Endothelial cell (in vitro differentiated cells): ENCODE measurements at regions not wholly inside any gene's neighbourhood (a gene's known extent, or its start where the extent isn't known, plus 50 kb on each side); places are given as distances from the start of the nearest gene placed in this dataset.
A peak's percentile ranks its signal among the peaks of the same experiment; 100 is the strongest.

Source experiments
- DNase-seq: peaks from one replicate; pipeline ENCODE4 v3.0.0; 2021; ENCODE audit warnings: low spot score
- H3K27ac Mint-ChIP-seq: one replicate; pipeline ENCODE4 v1.8.0; 2021; ENCODE audit warnings: mixed read lengths, inconsistent platforms; ENCODE audit not compliant: unreplicated experiment
- H3K27me3 Mint-ChIP-seq: one replicate; pipeline ENCODE4 v1.8.0; 2021; ENCODE audit warnings: mild to moderate bottlenecking, moderate library complexity, mixed read lengths, inconsistent platforms; ENCODE audit not compliant: unreplicated experiment
- H3K36me3 Mint-ChIP-seq: one replicate; pipeline ENCODE4 v1.8.0; 2021; ENCODE audit warnings: mild to moderate bottlenecking, low read depth, mixed read lengths, inconsistent platforms; ENCODE audit not compliant: unreplicated experiment
- H3K4me1 Mint-ChIP-seq: one replicate; pipeline ENCODE4 v1.8.0; 2021; ENCODE audit warnings: mild to moderate bottlenecking, mixed read lengths, inconsistent platforms; ENCODE audit not compliant: unreplicated experiment
- H3K4me3 Mint-ChIP-seq: one replicate; pipeline ENCODE4 v1.8.0; 2021; ENCODE audit warnings: mild to moderate bottlenecking, mixed read lengths, inconsistent platforms; ENCODE audit not compliant: unreplicated experiment
- H3K9me3 Mint-ChIP-seq: one replicate; pipeline ENCODE4 v1.8.0; 2021; ENCODE audit warnings: mixed read lengths, inconsistent platforms; ENCODE audit not compliant: unreplicated experiment
- TF ChIP-seq, protein P1 (sequence below): fragments of 200-600 bp; sonication (generic); IDR thresholded peaks from one replicate; pipeline ENCODE4 v1.5.0; 2021; ENCODE audit warnings: antibody characterized with exemption; ENCODE audit not compliant: unreplicated experiment

DNA sequence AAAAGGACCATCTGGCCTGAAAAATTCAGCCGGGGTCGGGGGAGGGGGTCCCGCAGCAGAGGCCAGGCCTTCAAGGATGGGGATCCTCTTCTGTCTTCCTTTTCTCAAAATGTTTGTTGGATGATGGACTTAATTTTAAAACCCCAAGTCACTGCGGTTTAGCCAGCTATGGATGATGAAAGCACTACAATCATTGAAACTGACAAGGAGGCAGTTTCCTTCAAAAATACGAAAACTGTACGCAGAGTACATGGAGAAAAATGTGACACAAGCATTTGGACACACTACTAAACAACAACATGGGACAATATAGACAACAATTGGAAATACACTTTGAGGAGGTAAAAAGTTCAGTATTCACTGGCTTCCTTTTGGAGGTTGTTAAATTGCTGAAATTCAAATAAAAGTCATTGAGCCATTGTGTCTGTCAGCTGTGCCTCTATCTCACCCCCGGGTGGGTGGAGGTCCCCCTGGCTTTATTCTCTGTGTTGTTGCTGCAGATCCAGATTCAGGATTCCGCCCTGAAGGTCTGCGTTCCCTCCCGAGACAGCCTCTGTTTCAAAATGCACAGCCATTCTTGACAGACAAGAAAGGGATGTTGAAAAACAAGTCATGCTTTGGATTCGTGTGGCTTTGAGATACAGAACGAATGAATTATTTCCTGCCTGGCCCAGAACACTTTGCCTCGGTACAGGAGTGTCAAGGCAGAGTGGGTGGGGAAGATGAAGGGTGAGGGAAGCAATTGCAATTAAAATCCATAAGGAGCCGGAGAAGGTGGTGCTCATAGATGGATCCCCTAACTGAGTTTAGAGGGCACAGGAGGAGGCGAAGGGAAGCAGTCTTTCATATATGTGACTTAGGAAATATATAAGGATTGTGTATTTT lies 118.2 kb downstream of the TTLL2 start:
- peaks cover 19% of the 10 kb centered on the region for H3K4me1 Mint-ChIP-seq
- TF ChIP-seq, protein P1, sequence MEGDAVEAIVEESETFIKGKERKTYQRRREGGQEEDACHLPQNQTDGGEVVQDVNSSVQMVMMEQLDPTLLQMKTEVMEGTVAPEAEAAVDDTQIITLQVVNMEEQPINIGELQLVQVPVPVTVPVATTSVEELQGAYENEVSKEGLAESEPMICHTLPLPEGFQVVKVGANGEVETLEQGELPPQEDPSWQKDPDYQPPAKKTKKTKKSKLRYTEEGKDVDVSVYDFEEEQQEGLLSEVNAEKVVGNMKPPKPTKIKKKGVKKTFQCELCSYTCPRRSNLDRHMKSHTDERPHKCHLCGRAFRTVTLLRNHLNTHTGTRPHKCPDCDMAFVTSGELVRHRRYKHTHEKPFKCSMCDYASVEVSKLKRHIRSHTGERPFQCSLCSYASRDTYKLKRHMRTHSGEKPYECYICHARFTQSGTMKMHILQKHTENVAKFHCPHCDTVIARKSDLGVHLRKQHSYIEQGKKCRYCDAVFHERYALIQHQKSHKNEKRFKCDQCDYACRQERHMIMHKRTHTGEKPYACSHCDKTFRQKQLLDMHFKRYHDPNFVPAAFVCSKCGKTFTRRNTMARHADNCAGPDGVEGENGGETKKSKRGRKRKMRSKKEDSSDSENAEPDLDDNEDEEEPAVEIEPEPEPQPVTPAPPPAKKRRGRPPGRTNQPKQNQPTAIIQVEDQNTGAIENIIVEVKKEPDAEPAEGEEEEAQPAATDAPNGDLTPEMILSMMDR = no peak
- H3K27me3 Mint-ChIP-seq = peaks cover 5% of the 10 kb centered on the region
- no peak for DNase-seq
- H3K4me3 Mint-ChIP-seq = no peak overlapping the region
- H3K27ac Mint-ChIP-seq = peak overlapping the region; percentile 22
- H3K36me3 Mint-ChIP-seq = no peaks in the 10 kb centered on the region
- no peaks in the 10 kb centered on the region for H3K9me3 Mint-ChIP-seq

DNA sequence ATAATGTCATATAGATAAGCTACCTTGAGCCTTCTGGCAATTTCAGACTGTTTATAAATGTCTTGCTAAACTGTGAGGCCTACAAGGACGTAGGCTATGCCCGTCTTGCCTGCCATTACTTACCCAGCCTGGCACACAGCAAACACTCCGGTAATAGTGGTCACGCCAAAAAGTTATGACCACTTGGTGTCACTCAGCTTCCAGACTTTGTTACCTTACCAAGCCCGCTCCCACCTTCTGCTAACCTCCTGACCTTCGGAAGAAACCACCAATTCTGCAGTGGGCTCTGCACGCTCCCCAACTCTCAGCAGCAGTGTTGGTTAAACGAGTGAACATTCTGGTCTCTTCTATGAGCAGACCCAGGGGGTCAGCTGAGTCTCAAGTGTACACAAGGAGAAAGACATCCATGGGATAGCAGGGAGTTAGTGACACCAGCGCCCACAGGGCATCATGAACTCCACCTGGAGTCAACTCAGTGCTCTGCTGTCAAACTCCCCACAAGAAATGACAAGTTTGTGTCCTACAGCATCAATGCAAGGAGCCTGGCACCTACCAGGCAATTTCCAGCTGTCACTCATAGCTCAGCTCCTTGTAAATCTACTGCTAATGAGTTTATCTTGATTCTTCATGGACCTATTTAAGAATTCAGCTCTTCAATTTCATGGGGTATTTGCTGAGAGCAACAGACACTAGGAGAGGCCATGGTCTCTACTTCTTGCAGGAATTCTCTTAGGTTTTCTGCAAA lies 119.9 kb downstream of the TTLL2 start:
- H3K36me3 Mint-ChIP-seq = no peaks in the 10 kb centered on the region
- no peak overlapping the region for H3K4me3 Mint-ChIP-seq
- H3K9me3 Mint-ChIP-seq = no peaks in the 10 kb centered on the region
- H3K27me3 Mint-ChIP-seq = peaks cover 2% of the 10 kb centered on the region
- H3K27ac Mint-ChIP-seq = no peak overlapping the region
- H3K4me1 Mint-ChIP-seq = peaks cover 19% of the 10 kb centered on the region
- TF ChIP-seq, protein P1 = no peak
- DNase-seq = no peak

DNA sequence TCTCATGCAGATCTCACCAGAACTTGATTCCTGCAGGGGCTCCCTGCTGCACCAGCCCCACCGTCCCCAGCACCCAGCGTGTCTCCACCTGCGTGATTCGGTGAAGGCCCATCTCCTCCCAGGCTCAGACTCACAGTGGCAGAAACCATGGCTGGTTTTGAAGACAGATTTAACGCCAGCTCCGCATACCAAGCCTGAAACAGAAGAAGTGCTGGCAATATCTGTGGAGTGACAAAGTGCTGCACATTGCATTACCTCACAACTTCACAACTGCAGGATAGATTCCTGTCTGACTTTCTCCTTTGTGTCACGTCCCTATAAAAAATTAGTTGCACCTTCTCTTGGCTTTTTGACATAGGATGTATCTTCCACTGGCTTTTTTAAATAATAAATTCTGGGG lies 120.7 kb downstream of the TTLL2 start:
- Mint-ChIP-seq H3K27me3 (peaks cover 2% of the 10 kb centered on the region), H3K4me1 (peaks cover 19% of the 10 kb centered on the region), H3K4me3 (no peak overlapping the region), H3K9me3 (no peaks in the 10 kb centered on the region), H3K27ac (no peak overlapping the region), H3K36me3 (no peaks in the 10 kb centered on the region)
- no peak for DNase-seq
- TF ChIP-seq, protein P1 = no peak

DNA sequence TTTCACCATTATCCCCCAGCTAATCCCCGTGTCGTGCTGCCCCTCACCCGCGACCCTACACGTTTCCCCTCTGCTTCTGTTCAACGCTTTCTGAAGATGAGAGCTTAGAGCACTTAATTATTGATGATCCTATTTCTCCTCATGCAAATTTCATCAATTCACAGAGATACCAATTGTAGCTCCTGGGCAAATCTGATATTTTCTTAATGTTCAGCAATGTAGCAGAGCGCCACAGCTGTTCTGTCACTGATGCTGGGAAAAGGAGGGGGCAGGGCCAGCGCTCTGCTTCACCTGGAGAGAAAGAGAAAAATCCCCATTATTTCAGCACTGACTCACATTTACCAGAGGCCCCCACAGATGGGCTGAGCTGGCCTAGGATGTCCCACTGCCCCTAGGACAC lies 121.2 kb downstream of the TTLL2 start:
- Mint-ChIP-seq H3K4me3 (no peak overlapping the region), H3K27me3 (peaks cover 2% of the 10 kb centered on the region), H3K9me3 (no peaks in the 10 kb centered on the region), H3K27ac (no peak overlapping the region), H3K4me1 (peaks cover 19% of the 10 kb centered on the region), H3K36me3 (no peaks in the 10 kb centered on the region)
- TF ChIP-seq, protein P1 = no peak
- DNase-seq = no peak

DNA sequence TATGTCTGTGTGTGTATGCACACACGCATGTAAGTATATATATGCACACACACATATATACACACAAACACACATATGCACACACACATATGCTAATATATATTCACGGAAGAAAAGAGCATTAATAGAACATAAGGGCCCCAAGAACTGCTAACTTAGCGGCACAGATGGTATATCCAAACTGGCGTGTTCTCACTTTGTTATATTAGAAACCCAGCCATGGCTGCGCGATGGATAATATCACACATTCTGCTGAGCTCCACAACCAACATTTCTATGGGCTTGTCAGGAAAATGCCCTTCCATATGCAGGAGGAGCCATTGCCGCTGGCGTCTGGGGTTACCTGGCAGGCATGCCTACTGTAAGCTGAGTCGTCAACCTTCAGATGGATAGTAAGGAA lies 122.1 kb downstream of the TTLL2 start:
- DNase-seq = no peak
- no peak overlapping the region for H3K4me3 Mint-ChIP-seq
- H3K9me3 Mint-ChIP-seq = no peaks in the 10 kb centered on the region
- no peak overlapping the region for H3K27ac Mint-ChIP-seq
- peaks cover 3% of the 10 kb centered on the region for H3K36me3 Mint-ChIP-seq
- H3K27me3 Mint-ChIP-seq = peaks cover 2% of the 10 kb centered on the region
- H3K4me1 Mint-ChIP-seq = peaks cover 14% of the 10 kb centered on the region
- TF ChIP-seq, protein P1 = no peak
